Psoas muscle (tissue), 7 donors: ENCODE measurements at regions not wholly inside any gene's neighbourhood (a gene's known extent, or its start where the extent isn't known, plus 50 kb on each side); places are given as distances from the start of the nearest gene placed in this dataset.

Experiments used
- ATAC-seq, 4 donors: fragments of 200-7000 bp; cut with Tn5 transposase; one replicate each; pipeline ENCODE4 v1.9.1; 2020; ENCODE audit warnings: moderate library complexity in 3 of 4, mild to moderate bottlenecking in 2 of 4
- DNase-seq, 2 donors: peaks; one replicate each; pipeline ENCODE4 v3.0.0-alpha.2; 2020
- H3K27ac ChIP-seq: fragments of 200-600 bp; one replicate; pipeline ENCODE4 v1.8.0; 2022
- H3K27me3 ChIP-seq, 3 donors: fragments of 200-600 bp in 1 of 3; one replicate each; pipeline versions ENCODE4 v1.6.1 to v1.8.0; 2013 to 2022; ENCODE audit warnings: low read length in 2 of 3, mild to moderate bottlenecking in 2 of 3, moderate library complexity in 1 of 3; ENCODE audit not compliant: insufficient read depth in 3 of 3
- H3K36me3 ChIP-seq, 2 donors: fragments of 200-600 bp in 1 of 2; one replicate each; pipeline versions ENCODE4 v1.6.1 to v1.8.0; 2013 to 2022; ENCODE audit warnings: low read depth in 1 of 2, mild to moderate bottlenecking in 1 of 2, moderate library complexity in 1 of 2; ENCODE audit not compliant: insufficient read depth in 1 of 2
- H3K4me1 ChIP-seq: fragments of 200-600 bp; one replicate; pipeline ENCODE4 v1.8.0; 2022
- H3K4me3 ChIP-seq: fragments of 200-600 bp; one replicate; pipeline ENCODE4 v1.8.0; 2022; ENCODE audit warnings: mild to moderate bottlenecking
- H3K9me3 ChIP-seq: fragments of 200-600 bp; one replicate; pipeline ENCODE4 v1.8.0; 2022
- CTCF ChIP-seq: fragments of 200-600 bp; IDR thresholded peaks from one replicate; pipeline ENCODE4 v1.8.0; 2022; ENCODE audit warnings: antibody characterized with exemption
- WGBS, 3 donors: extraction: QIAGEN DNeasy Blood & Tissue Kit; methylation state at CpG; one replicate each; pipeline versions ENCODE4 v1.1.6 to v1.1.7; 2013; 5-methylcytosine and 5-hydroxymethylcytosine counted together
- intact Hi-C, 2 donors: fragments of 100-400 bp; cut with DNase I; formaldehyde crosslinking; loops; one replicate each; pipeline versions ENCODE4 v1.11.0 to v1.14.2; 2022
- donor health status: healthy with polysubstance abuse.
- donor health status: DM: no; HTN: no; CAD: no; lungs with moderate emphysema.
- donor health status: Bipolar disorder and iron deficiency.
- donor health status: healthy.
- donor health status: DM: yes; HTN: yes; CAD: no.
- donor health status: DM: no; HTN: no; CAD: no.
- donor health status: DM: yes; HTN: yes; CAD: no.

- H3K36me3 ChIP-seq, result no peaks in the 10 kb centered on the region
- no peak for DNase-seq
- TF ChIP-seq CTCF, result no peak
- no peak overlapping the region for H3K4me3 ChIP-seq
- no peak for ATAC-seq
- WGBS, 3 donors, result 77 to 87% (median 82%) methylated on average over 2 of the region's 2 CpGs
- H3K27ac ChIP-seq, result no peak overlapping the region
- no peaks in the 10 kb centered on the region for H3K9me3 ChIP-seq
- H3K27me3 ChIP-seq, result no peaks in the 10 kb centered on the region
- intact Hi-C loops, result no loop called here
- H3K4me1 ChIP-seq, result peaks cover 16% of the 10 kb centered on the region
Measured at GRCh38 chr5:38657020-38657419, 100.6 kb upstream of the LIFR start.

- intact Hi-C loops, result loop anchor here in 1 of 2 donors (5.0 kb wide), 1 partner anchor 58 kb away; no protein-coding TSS in a partner anchor
- peaks cover 31% of the 10 kb centered on the region for H3K4me1 ChIP-seq
- ATAC-seq, result peak; percentile 85 to 97 (median 96)
- DNase-seq, result peak in 1 of 2 donors; percentile 66
- no peaks in the 10 kb centered on the region for H3K27me3 ChIP-seq
- H3K36me3 ChIP-seq, result no peaks in the 10 kb centered on the region
- TF ChIP-seq CTCF, result no peak
- H3K27ac ChIP-seq, result peak overlapping the region; percentile 84
- 45 to 59% (median 48%) methylated on average over 12 of the region's 12 CpGs for WGBS, 3 donors
- H3K9me3 ChIP-seq, result no peaks in the 10 kb centered on the region
- peak overlapping the region; percentile 61 for H3K4me3 ChIP-seq
Measured at GRCh38 chr5:38660194-38660668, 103.8 kb upstream of the LIFR start.

GRCh38 chr5:38662090-38662489 lies 105.6 kb upstream of the LIFR start:
- no peak for ATAC-seq
- no peak overlapping the region for H3K4me3 ChIP-seq

GRCh38 chr5:38663249-38663648 lies 106.8 kb upstream of the LIFR start:
- H3K4me1 ChIP-seq, result peaks cover 27% of the 10 kb centered on the region
- H3K27me3 ChIP-seq, result no peaks in the 10 kb centered on the region
- WGBS, 3 donors, result 34 to 62% (median 42%) methylated on average over 1 of the region's 1 CpG
- H3K27ac ChIP-seq, result peak overlapping the region; percentile 50
- TF ChIP-seq CTCF, result no peak
- no peak for ATAC-seq
- H3K36me3 ChIP-seq, result no peaks in the 10 kb centered on the region
- intact Hi-C loops, result loop anchor here in 1 of 2 donors (5.0 kb wide), 1 partner anchor 61 kb away; no protein-coding TSS in a partner anchor
- no peak for DNase-seq
- H3K4me3 ChIP-seq, result no peak overlapping the region
- H3K9me3 ChIP-seq, result no peaks in the 10 kb centered on the region

More at GRCh38 chr5:38662090-38662489, 105.6 kb upstream of the LIFR start:
- 46 to 53% (median 47%) methylated on average over 4 of the region's 4 CpGs for WGBS, 3 donors
- intact Hi-C loops, result loop anchor here in 1 of 2 donors (5.0 kb wide), 1 partner anchor 60 kb away; no protein-coding TSS in a partner anchor
- no peak for DNase-seq
- Histone ChIP-seq H3K27ac (peak overlapping the region; percentile 32), H3K27me3 (no peaks in the 10 kb centered on the region), H3K9me3 (no peaks in the 10 kb centered on the region), H3K4me1 (peaks cover 28% of the 10 kb centered on the region), H3K36me3 (no peaks in the 10 kb centered on the region)
- TF ChIP-seq CTCF, result no peak
